HFF-Myc (cell line): ENCODE measurements at regions not wholly inside any gene's neighbourhood (a gene's known extent, or its start where the extent isn't known, plus 50 kb on each side); places are given as distances from the start of the nearest gene placed in this dataset.

Source experiments
- DNase-seq: peaks from one replicate; pipeline ENCODE4 v3.0.0-alpha.2; 2011; ENCODE audit warnings: low read depth; ENCODE audit errors: extremely low read depth
- H3K4me3 ChIP-seq: replicated peaks from 2 replicates; pipeline ENCODE4 v1.5.1; 2011; ENCODE audit warnings: low read depth, mild to moderate bottlenecking, control low read depth, low read length
- CTCF ChIP-seq: IDR thresholded peaks from 2 replicates; pipeline ENCODE4 v1.5.1; 2012; ENCODE audit warnings: mild to moderate bottlenecking, low read depth, low read length, control low read depth; ENCODE audit errors: missing control alignments

GRCh38 chrX:10773318-10773717, 152.9 kb upstream of the MID1 start:
- TF ChIP-seq CTCF: no peak
- no peak for DNase-seq
- no peak overlapping the region for H3K4me3 ChIP-seq

GRCh38 chrX:10781847-10782530, 161.6 kb upstream of the MID1 start:
- no peak for TF ChIP-seq CTCF
- DNase-seq: no peak
- H3K4me3 ChIP-seq: no peak overlapping the region

GRCh38 chrX:10783451-10783995, 163.1 kb upstream of the MID1 start:
- DNase-seq: no peak
- H3K4me3 ChIP-seq: no peak overlapping the region
- TF ChIP-seq CTCF: no peak

- no peak for TF ChIP-seq CTCF
- H3K4me3 ChIP-seq: no peak overlapping the region
- no peak for DNase-seq
These were observed 166.9 kb upstream of the MID1 start for GRCh38 chrX:10787264-10787663.

- no peak overlapping the region for H3K4me3 ChIP-seq
- TF ChIP-seq CTCF: no peak
- DNase-seq: no peak
These were observed 173.8 kb upstream of the MID1 start for GRCh38 chrX:10794203-10794630.

GRCh38 chrX:10795721-10796120, 175.3 kb upstream of the MID1 start:
- TF ChIP-seq CTCF: no peak
- no peak for DNase-seq
- no peak overlapping the region for H3K4me3 ChIP-seq
